Cerebellar nuclear complex (tissue), 1 donor: ENCODE measurements at regions not wholly inside any gene's neighbourhood (a gene's known extent, or its start where the extent isn't known, plus 50 kb on each side); places are given as distances from the start of the nearest gene placed in this dataset.

Experiments
- DNase-seq, 2 experiments: peaks; one replicate each; lab custom pipeline; 2025; lab: John Stamatoyannopoulos, UW

- DNase-seq, result no peak
Measured at GRCh38 chr21:23455676-23456075, 2151.6 kb downstream of the MRPL39 start.

GRCh38 chr21:23452384-23453083 is 2154.7 kb downstream of the MRPL39 start:
- no peak for DNase-seq

- no peak for DNase-seq
Measured at GRCh38 chr21:23445307-23445706, 2162.0 kb downstream of the MRPL39 start.

- no peak for DNase-seq
Measured at GRCh38 chr21:23438081-23438480, 2169.2 kb downstream of the MRPL39 start.

- no peak for DNase-seq
Measured at GRCh38 chr21:23402929-23403520, 2204.3 kb downstream of the MRPL39 start.

- no peak for DNase-seq
Measured at GRCh38 chr21:23401278-23401677, 2206.0 kb downstream of the MRPL39 start.

GRCh38 chr21:23398726-23399125 is 2208.6 kb downstream of the MRPL39 start:
- no peak for DNase-seq

GRCh38 chr21:23394458-23394857 is 2212.8 kb downstream of the MRPL39 start:
- no peak for DNase-seq

GRCh38 chr21:23384679-23385078 is 2222.6 kb downstream of the MRPL39 start:
- no peak for DNase-seq

- no peak for DNase-seq
Measured at GRCh38 chr21:23374155-23374554, 2233.1 kb downstream of the MRPL39 start.

GRCh38 chr21:23356905-23357304 is 2250.4 kb downstream of the MRPL39 start:
- DNase-seq, result no peak

GRCh38 chr21:23316190-23316589 is 2291.1 kb downstream of the MRPL39 start:
- no peak for DNase-seq

GRCh38 chr21:23308741-23309140 is 2298.5 kb downstream of the MRPL39 start:
- no peak for DNase-seq

GRCh38 chr21:23307065-23307464 is 2300.2 kb downstream of the MRPL39 start:
- DNase-seq, result no peak

- DNase-seq, result no peak
Measured at GRCh38 chr21:23292292-23292691, 2294.1 kb downstream of the NCAM2 start.

- DNase-seq, result no peak
Measured at GRCh38 chr21:23281917-23282316, 2283.7 kb downstream of the NCAM2 start.

GRCh38 chr21:23249760-23250159 is 2251.6 kb downstream of the NCAM2 start:
- no peak for DNase-seq

GRCh38 chr21:23247334-23247733 is 2249.1 kb downstream of the NCAM2 start:
- no peak for DNase-seq

GRCh38 chr21:23245255-23245654 is 2247.0 kb downstream of the NCAM2 start:
- DNase-seq, result no peak

GRCh38 chr21:23223882-23224281 is 2225.7 kb downstream of the NCAM2 start:
- DNase-seq, result no peak

GRCh38 chr21:23218667-23219066 is 2220.5 kb downstream of the NCAM2 start:
- no peak for DNase-seq

- DNase-seq, result no peak
Measured at GRCh38 chr21:23217597-23217996, 2219.4 kb downstream of the NCAM2 start.

GRCh38 chr21:23215261-23215660 is 2217.1 kb downstream of the NCAM2 start:
- DNase-seq, result no peak
